Lung (tissue), 11 donors: ENCODE measurements at regions not wholly inside any gene's neighbourhood (a gene's known extent, or its start where the extent isn't known, plus 50 kb on each side); places are given as distances from the start of the nearest gene placed in this dataset.
A peak's percentile ranks its signal among the peaks of the same experiment; 100 is the strongest.

Experiments
- ATAC-seq: fragments of 200-7000 bp; cut with Tn5 transposase; one replicate; pipeline ENCODE4 v1.9.1; 2020; ENCODE audit warnings: moderate number of reproducible peaks; ENCODE audit not compliant: insufficient read depth, low FRiP score
- DNase-seq, 3 donors: peaks; one replicate each; pipeline ENCODE4 v3.0.0-alpha.2; 2013 to 2017
- H3K27ac ChIP-seq, 2 donors: one replicate each; pipeline ENCODE4 v1.5.1; 2013; ENCODE audit warnings: mild to moderate bottlenecking in 2 of 2, moderate library complexity in 2 of 2, control low read depth in 1 of 2, inconsistent platforms in 1 of 2, low read depth in 1 of 2, low read length in 1 of 2
- H3K27me3 ChIP-seq, 3 donors: one replicate each; pipeline ENCODE4 v1.5.1; 2013; ENCODE audit warnings: low read length in 2 of 3; ENCODE audit not compliant: control insufficient read depth in 3 of 3, insufficient read depth in 3 of 3
- H3K36me3 ChIP-seq, 4 donors: one replicate each; pipeline ENCODE4 v1.5.1; 2013; ENCODE audit warnings: low read length in 4 of 4, mild to moderate bottlenecking in 1 of 4, moderate library complexity in 1 of 4; ENCODE audit not compliant: control insufficient read depth in 4 of 4, insufficient read depth in 4 of 4
- H3K4me1 ChIP-seq, 5 donors: one replicate each; pipeline ENCODE4 v1.5.1; 2013; ENCODE audit warnings: low read length in 5 of 5, mild to moderate bottlenecking in 2 of 5, moderate library complexity in 1 of 5; ENCODE audit not compliant: control insufficient read depth in 5 of 5, insufficient read depth in 5 of 5
- H3K4me3 ChIP-seq: one replicate; pipeline ENCODE4 v1.5.1; 2013; ENCODE audit warnings: mild to moderate bottlenecking, control low read depth, moderate library complexity
- H3K9ac ChIP-seq, 2 donors: one replicate each; pipeline ENCODE4 v1.5.1; 2013; ENCODE audit warnings: low read length in 2 of 2, control low read depth in 1 of 2; ENCODE audit not compliant: insufficient read depth in 1 of 2
- H3K9me3 ChIP-seq, 4 donors: one replicate each; pipeline ENCODE4 v1.5.1; 2013; ENCODE audit warnings: low read length in 3 of 4, mild to moderate bottlenecking in 1 of 4, moderate library complexity in 1 of 4; ENCODE audit not compliant: control insufficient read depth in 4 of 4, insufficient read depth in 3 of 4
- CTCF ChIP-seq: IDR thresholded peaks from 2 replicates; pipeline ENCODE4 v1.5.1; 2012; ENCODE audit warnings: mild to moderate bottlenecking; ENCODE audit errors: control extremely low read depth, extremely low read depth
- WGBS, 2 donors: extraction: QIAGEN DNeasy Blood & Tissue Kit; methylation state at CpG; one replicate each; pipeline ENCODE4 v1.1.7; 2013; 5-methylcytosine and 5-hydroxymethylcytosine counted together
- donor health status: control.
- donor health status: control.
- donor health status: Bipolar disorder and iron deficiency.
- donor health status: healthy.
- donor health status: DM: yes; HTN: yes; CAD: no.

- DNase-seq: peak in 2 of 3 donors; percentile 69 to 78
- WGBS, 2 donors: 87 to 92% methylated on average over 5 of the region's 5 CpGs
Observed at GRCh38 chr11:15780382-15780781, 576.0 kb downstream of the SOX6 start.

GRCh38 chr11:15780837-15781236 lies 575.5 kb downstream of the SOX6 start:
- Histone ChIP-seq H3K4me1 (peaks cover 0 to 19% (median 6%) of the 10 kb centered on the region in 5 donors), H3K4me3 (no peak overlapping the region), H3K9me3 (no peaks in the 10 kb centered on the region), H3K9ac (no peak overlapping the region), H3K36me3 (no peaks in the 10 kb centered on the region), H3K27ac (no peak overlapping the region), H3K27me3 (no peaks in the 10 kb centered on the region)
- WGBS, 2 donors: 84 to 89% methylated on average over 2 of the region's 2 CpGs
- no peak for TF ChIP-seq CTCF
- peak in 2 of 3 donors; percentile 61 to 75 for DNase-seq
- ATAC-seq: no peak

More at GRCh38 chr11:15780382-15780781, 576.0 kb downstream of the SOX6 start:
- Histone ChIP-seq H3K4me1 (peaks cover 0 to 23% (median 8%) of the 10 kb centered on the region in 5 donors), H3K27ac (no peak overlapping the region), H3K9ac (no peak overlapping the region), H3K27me3 (no peaks in the 10 kb centered on the region), H3K36me3 (no peaks in the 10 kb centered on the region), H3K9me3 (no peaks in the 10 kb centered on the region), H3K4me3 (no peak overlapping the region)
- no peak for ATAC-seq
- TF ChIP-seq CTCF: no peak

DNA sequence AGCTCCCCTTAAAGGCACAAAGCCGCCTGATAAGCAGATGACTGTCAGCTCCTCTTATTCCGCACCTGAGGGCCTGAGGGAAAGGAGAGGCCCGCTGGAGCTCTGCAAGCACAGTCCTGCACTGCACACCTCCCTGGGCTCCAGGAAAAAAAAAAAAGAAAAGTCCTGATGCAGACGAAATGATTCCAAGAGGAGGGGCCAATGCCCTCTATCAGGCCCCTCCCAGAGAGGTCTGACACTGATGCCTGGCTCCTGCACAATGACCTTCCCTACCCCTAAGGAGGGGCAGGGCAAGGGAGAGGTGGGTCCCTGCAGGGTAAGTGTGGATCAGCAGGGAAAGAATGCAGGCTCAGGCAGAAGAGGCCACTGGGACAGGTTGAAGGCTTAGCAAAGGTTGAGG lies 572.7 kb downstream of the SOX6 start:
- ATAC-seq: no peak
- Histone ChIP-seq H3K27ac (no peak overlapping the region), H3K4me1 (peaks cover 0 to 16% (median 6%) of the 10 kb centered on the region in 5 donors), H3K27me3 (no peaks in the 10 kb centered on the region), H3K4me3 (no peak overlapping the region), H3K9me3 (no peaks in the 10 kb centered on the region), H3K36me3 (no peaks in the 10 kb centered on the region), H3K9ac (no peak overlapping the region)
- no peak for DNase-seq
- TF ChIP-seq CTCF: no peak
- WGBS, 2 donors: 46 to 83% methylated on average over 4 of the region's 4 CpGs
